Peyer's patch (tissue), 4 donors: ENCODE measurements at regions not wholly inside any gene's neighbourhood (a gene's known extent, or its start where the extent isn't known, plus 50 kb on each side); places are given as distances from the start of the nearest gene placed in this dataset.

Experiments
- POLR2A ChIP-seq, 2 donors: fragments of 450-650 bp; IDR thresholded peaks; one replicate each; pipeline ENCODE4 v1.5.1; 2017; ENCODE audit warnings: antibody characterized with exemption in 2 of 2, mild to moderate bottlenecking in 2 of 2, moderate library complexity in 2 of 2
- TF ChIP-seq, protein P1 (sequence below), 6 experiments: fragments of 450-650 bp in 4 of 6; fragments of 200-600 bp in 2 of 6; sonication (generic) in 1 of 6; IDR thresholded peaks; one replicate each; pipeline ENCODE4 v1.5.1; 2017 to 2019; ENCODE audit warnings: antibody characterized with exemption in 6 of 6, mild to moderate bottlenecking in 3 of 6, moderate library complexity in 1 of 6

DNA sequence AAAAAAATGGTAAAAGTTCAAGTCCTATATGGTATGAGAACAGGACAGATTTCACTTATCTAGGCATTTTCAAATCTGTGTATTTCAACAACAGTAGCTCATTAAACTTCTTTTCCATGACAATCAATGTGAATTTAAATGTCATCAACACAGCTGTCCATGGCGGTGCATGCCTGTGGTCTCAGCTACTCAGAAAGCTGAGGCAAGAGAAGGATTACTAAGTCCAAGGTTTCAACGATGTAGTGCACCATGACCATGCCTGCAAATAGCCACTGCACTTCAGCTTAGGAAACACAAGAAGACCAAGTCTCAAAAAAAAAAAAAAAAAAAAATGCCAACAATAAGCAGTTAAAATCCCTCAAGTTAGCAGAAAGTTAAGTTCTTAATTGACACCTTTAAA lies 214.6 kb downstream of the C12orf50 start:
- no peak for TF ChIP-seq POLR2A (IDR thresholded peaks at IDR 0.05)
- TF ChIP-seq, protein P1, sequence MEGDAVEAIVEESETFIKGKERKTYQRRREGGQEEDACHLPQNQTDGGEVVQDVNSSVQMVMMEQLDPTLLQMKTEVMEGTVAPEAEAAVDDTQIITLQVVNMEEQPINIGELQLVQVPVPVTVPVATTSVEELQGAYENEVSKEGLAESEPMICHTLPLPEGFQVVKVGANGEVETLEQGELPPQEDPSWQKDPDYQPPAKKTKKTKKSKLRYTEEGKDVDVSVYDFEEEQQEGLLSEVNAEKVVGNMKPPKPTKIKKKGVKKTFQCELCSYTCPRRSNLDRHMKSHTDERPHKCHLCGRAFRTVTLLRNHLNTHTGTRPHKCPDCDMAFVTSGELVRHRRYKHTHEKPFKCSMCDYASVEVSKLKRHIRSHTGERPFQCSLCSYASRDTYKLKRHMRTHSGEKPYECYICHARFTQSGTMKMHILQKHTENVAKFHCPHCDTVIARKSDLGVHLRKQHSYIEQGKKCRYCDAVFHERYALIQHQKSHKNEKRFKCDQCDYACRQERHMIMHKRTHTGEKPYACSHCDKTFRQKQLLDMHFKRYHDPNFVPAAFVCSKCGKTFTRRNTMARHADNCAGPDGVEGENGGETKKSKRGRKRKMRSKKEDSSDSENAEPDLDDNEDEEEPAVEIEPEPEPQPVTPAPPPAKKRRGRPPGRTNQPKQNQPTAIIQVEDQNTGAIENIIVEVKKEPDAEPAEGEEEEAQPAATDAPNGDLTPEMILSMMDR (IDR thresholded peaks at IDR 0.05) = no peak
